Ishikawa (cell line): ENCODE measurements at regions not wholly inside any gene's neighbourhood (a gene's known extent, or its start where the extent isn't known, plus 50 kb on each side); places are given as distances from the start of the nearest gene placed in this dataset.

Source experiments
- CEBPB ChIP-seq: IDR thresholded peaks from 2 replicates; pipeline ENCODE4 v1.6.1; 2012
- CREB1 ChIP-seq: IDR thresholded peaks from 2 replicates; pipeline ENCODE4 v1.6.1; 2012; ENCODE audit warnings: low read depth
- EGR1 ChIP-seq: IDR thresholded peaks from 2 replicates; pipeline ENCODE4 v1.6.1; 2012
- EP300 ChIP-seq: IDR thresholded peaks from 2 replicates; pipeline ENCODE4 v1.6.1; 2012; ENCODE audit warnings: borderline replicate concordance
- FOXM1 ChIP-seq: IDR thresholded peaks from 2 replicates; pipeline ENCODE4 v1.6.1; 2012; ENCODE audit warnings: low read depth, borderline replicate concordance
- NFIC ChIP-seq: IDR thresholded peaks from 2 replicates; pipeline ENCODE4 v1.6.1; 2012
- RAD21 ChIP-seq: IDR thresholded peaks from 2 replicates; pipeline ENCODE4 v1.6.1; 2012; ENCODE audit warnings: low read depth
- TAF1 ChIP-seq: IDR thresholded peaks from 2 replicates; pipeline ENCODE4 v1.6.1; 2012; ENCODE audit warnings: low read depth, mild to moderate bottlenecking
- TCF12 ChIP-seq: IDR thresholded peaks from 2 replicates; pipeline ENCODE4 v1.6.1; 2012; ENCODE audit warnings: low read depth
- TEAD4 ChIP-seq: IDR thresholded peaks from 2 replicates; pipeline ENCODE4 v1.6.1; 2012
- YY1 ChIP-seq: IDR thresholded peaks from 2 replicates; pipeline ENCODE4 v1.6.1; 2012; ENCODE audit warnings: low read depth
- ZBTB7A ChIP-seq: IDR thresholded peaks from 2 replicates; pipeline ENCODE4 v1.6.1; 2012; ENCODE audit warnings: low read depth
- TF ChIP-seq, protein P1 (sequence below): IDR thresholded peaks from 2 replicates; pipeline ENCODE4 v1.6.1; 2012; ENCODE audit warnings: low read depth, mild to moderate bottlenecking
- TF ChIP-seq, protein P2 (sequence below): IDR thresholded peaks from 2 replicates; pipeline ENCODE4 v1.6.1; 2012
- TF ChIP-seq, protein P3 (sequence below): IDR thresholded peaks from 2 replicates; pipeline ENCODE4 v1.6.1; 2012

DNA sequence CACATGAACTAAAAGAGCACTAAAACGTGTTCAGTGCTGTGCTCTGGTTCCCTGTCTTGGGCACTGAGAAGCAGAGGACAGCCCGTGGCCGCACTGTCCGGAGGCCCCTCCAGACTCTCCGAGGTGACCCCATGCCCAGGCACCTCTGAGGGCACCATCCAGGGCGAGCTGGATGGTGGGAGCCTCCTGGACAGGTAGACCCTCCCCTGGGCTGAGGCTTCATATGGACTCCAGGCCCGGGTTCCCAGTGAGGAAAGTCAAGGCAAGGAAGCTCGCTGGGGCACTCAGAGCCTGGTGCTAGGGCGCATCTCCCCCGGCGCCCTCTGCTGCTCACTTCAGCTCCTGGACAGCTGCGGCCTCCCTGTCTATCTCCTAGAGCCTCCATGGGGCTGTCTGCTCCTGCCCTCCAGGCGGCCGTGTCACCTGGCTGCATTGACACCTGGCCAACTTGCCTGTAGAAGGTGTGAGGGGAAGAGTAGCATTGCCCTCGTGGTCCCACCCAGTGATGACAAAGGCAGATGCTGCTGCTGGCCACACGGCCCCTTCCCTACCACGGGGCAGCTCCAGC, 178.2 kb upstream of the IRX1 start:
- TF ChIP-seq EP300 (no peak), TCF12 (no peak), FOXM1 (no peak), ZBTB7A (no peak), NFIC (no peak), CEBPB (no peak), TAF1 (no peak), TEAD4 (no peak)
- TF ChIP-seq, protein P1, sequence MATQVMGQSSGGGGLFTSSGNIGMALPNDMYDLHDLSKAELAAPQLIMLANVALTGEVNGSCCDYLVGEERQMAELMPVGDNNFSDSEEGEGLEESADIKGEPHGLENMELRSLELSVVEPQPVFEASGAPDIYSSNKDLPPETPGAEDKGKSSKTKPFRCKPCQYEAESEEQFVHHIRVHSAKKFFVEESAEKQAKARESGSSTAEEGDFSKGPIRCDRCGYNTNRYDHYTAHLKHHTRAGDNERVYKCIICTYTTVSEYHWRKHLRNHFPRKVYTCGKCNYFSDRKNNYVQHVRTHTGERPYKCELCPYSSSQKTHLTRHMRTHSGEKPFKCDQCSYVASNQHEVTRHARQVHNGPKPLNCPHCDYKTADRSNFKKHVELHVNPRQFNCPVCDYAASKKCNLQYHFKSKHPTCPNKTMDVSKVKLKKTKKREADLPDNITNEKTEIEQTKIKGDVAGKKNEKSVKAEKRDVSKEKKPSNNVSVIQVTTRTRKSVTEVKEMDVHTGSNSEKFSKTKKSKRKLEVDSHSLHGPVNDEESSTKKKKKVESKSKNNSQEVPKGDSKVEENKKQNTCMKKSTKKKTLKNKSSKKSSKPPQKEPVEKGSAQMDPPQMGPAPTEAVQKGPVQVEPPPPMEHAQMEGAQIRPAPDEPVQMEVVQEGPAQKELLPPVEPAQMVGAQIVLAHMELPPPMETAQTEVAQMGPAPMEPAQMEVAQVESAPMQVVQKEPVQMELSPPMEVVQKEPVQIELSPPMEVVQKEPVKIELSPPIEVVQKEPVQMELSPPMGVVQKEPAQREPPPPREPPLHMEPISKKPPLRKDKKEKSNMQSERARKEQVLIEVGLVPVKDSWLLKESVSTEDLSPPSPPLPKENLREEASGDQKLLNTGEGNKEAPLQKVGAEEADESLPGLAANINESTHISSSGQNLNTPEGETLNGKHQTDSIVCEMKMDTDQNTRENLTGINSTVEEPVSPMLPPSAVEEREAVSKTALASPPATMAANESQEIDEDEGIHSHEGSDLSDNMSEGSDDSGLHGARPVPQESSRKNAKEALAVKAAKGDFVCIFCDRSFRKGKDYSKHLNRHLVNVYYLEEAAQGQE, result no peak
- TF ChIP-seq, protein P2, sequence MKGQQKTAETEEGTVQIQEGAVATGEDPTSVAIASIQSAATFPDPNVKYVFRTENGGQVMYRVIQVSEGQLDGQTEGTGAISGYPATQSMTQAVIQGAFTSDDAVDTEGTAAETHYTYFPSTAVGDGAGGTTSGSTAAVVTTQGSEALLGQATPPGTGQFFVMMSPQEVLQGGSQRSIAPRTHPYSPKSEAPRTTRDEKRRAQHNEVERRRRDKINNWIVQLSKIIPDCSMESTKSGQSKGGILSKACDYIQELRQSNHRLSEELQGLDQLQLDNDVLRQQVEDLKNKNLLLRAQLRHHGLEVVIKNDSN, result no peak

DNA sequence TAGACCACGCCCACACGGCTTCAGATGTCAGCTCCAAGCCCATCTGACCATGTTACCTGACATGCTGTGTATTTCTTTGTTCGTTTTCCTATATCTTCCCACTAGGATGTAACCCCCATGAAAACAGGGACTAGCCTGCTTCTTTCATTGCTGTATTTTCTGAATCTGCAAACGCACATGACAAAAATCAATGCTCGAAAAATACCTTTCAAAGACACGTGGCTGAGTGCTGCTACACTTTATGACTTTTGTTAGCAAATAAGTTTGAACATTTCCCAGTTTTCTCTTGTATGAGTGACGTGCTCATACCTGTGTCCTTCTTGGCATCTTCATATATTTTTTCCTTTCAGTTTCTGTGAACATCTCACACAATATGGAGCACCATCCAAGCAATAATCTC, 181.3 kb upstream of the IRX1 start:
- TF ChIP-seq CREB1, result no peak
- no peak for TF ChIP-seq YY1
- TF ChIP-seq EGR1, result no peak
- TF ChIP-seq, protein P3, sequence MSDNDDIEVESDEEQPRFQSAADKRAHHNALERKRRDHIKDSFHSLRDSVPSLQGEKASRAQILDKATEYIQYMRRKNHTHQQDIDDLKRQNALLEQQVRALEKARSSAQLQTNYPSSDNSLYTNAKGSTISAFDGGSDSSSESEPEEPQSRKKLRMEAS, result no peak
- no peak for TF ChIP-seq ZBTB7A
- TF ChIP-seq, protein P2, result no peak
- TF ChIP-seq TEAD4, result no peak
- no peak for TF ChIP-seq FOXM1
- TF ChIP-seq CEBPB, result no peak
- no peak for TF ChIP-seq TCF12
- no peak for TF ChIP-seq RAD21

DNA sequence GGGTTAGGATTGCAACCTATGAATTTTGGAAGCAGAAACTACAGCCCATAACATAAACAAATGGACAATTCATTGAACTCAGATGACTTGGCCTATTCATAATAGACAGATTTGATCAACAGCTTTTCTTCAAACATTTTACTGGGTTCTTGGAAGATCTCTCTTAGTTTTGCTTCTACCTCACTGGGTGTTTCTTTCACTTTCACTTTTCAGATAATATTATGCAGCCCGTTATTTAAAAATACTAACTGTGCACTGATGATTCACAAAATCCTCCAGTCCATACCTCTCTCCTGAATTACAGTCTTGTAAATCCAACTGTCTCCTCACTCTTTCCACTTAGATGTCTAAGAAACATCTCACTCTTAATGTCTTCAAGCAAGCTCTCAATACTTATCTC, 183.5 kb upstream of the IRX1 start:
- TF ChIP-seq TEAD4, result no peak
- no peak for TF ChIP-seq NFIC
- no peak for TF ChIP-seq FOXM1
- TF ChIP-seq, protein P2, result no peak

DNA sequence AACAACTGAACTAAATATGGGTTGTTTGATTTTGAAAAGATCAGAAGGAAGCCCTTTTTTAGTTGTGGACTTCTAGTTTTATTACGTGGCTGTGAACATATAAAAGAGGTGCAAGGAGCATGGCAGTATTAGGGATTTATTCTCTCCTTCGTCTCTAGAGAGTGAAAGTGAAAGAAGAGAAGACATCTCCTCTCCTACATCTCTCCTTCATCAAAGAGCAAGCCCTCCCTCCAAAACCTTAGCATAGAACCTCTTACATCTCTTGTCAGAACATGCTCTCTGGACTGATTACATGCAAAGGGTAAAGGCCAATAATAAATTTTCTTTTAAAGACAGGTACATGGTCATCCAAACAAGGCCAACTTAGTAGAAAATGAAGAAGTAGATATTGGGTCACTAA, 184.3 kb upstream of the IRX1 start:
- no peak for TF ChIP-seq YY1

DNA sequence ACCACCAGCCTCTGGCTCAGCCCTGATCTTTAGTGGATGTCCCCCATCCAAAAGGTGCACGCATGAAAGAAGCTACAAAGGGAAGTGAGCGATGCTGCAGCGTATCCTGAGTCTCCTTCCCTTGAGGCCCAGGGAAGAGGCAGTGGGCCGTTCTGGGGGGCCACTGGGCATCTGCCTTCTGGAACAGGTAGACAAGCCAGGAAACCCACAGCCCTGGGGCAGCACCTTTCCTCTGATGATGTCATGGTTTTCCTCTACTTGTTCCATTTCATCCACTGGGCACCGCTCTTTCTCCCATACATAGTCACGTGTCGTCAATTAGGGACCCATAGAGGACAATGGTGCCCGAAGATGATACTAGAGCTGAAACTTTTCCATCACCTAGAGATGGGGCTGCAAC, 194.0 kb upstream of the IRX1 start:
- TF ChIP-seq TEAD4 (no peak), TAF1 (no peak), EGR1 (no peak), EP300 (no peak), NFIC (no peak), CREB1 (no peak), YY1 (no peak), RAD21 (no peak), ZBTB7A (no peak), FOXM1 (no peak), CEBPB (no peak), TCF12 (no peak)
- TF ChIP-seq, protein P1, result no peak
- TF ChIP-seq, protein P3, result no peak
- TF ChIP-seq, protein P2, result no peak

DNA sequence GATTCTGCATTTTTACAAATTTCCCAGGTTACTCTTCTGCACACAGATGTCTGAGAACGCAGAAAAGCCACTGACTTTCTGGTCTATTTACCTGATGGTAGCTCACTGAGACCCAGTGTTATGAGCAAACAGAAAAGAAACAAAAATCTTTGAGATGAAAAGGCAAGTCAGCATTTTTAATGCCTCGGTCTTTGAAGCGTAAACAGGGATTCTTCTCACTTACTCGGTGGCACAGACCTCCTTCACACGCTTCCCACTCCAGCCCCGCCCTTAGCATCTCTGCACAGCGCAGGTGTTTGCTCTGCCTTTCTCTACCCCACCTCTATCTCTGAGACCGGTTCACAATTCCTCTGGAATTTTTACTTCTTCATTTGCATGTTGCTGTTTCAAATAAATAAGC, 195.0 kb upstream of the IRX1 start:
- TF ChIP-seq RAD21 (no peak), EP300 (no peak), NFIC (no peak), TCF12 (no peak), TEAD4 (no peak), YY1 (no peak), CREB1 (no peak)
- TF ChIP-seq, protein P3, result no peak
